AG04450 (cell line): ENCODE measurements at regions not wholly inside any gene's neighbourhood (a gene's known extent, or its start where the extent isn't known, plus 50 kb on each side); places are given as distances from the start of the nearest gene placed in this dataset.

ENCODE experiments used
- CTCF ChIA-PET: fragments of 300-600, 350-600 bp; formaldehyde crosslinking; extraction: SDS; loops from one replicate; lab custom pipeline; 2022; ENCODE audit warnings: antibody characterized with exemption, inconsistent platforms; lab: Charles Lee
- POLR2A ChIA-PET: fragments of 350-600 bp; formaldehyde crosslinking; extraction: SDS; loops from one replicate; lab custom pipeline; 2021; ENCODE audit warnings: antibody characterized with exemption, inconsistent platforms; lab: Yijun Ruan, JAX
- DNase-seq: peaks from one replicate; pipeline ENCODE4 v3.0.0-alpha.2; 2011; ENCODE audit warnings: low read depth, low spot score
- H3K27ac ChIP-seq: one replicate; pipeline ENCODE4 v1.5.1; 2012; ENCODE audit warnings: low read depth, low read length, control low read depth
- H3K27me3 ChIP-seq: one replicate; pipeline ENCODE4 v1.6.0; 2012; ENCODE audit warnings: low read length; ENCODE audit not compliant: control insufficient read depth, insufficient read depth
- H3K4me3 ChIP-seq: 2 replicates; pipeline ENCODE4 v1.5.1; 2011; ENCODE audit warnings: mild to moderate bottlenecking, low read depth, low read length, control low read depth
- H3K9me3 ChIP-seq: 2 replicates; pipeline ENCODE4 v1.5.1; 2012; ENCODE audit warnings: low read length; ENCODE audit not compliant: control insufficient read depth, insufficient read depth
- TF ChIP-seq, protein P1 (sequence below): IDR thresholded peaks from 2 replicates; pipeline ENCODE4 v1.5.1; 2011; ENCODE audit warnings: low read depth, low read length, control low read depth, inconsistent platforms

DNA sequence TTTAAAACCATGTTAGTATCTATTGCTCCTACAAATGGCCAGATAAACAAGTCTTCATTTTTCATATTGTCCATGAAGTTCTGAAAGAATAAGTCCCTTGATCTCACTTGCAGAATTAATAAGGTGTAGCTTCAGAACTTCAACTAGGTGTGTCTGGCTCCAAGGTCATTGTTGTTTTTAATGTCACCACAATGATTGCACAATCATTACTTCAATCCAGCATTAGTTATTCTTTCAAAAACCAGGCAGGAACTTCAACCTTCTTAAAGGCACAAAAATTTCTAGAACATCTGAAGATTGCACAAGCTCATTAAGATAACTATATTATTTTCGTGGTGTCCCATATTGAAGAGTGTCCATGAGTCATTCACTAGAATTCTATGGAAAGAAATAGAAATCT, 1386.4 kb downstream of the CDH11 start:
- ChIA-PET POLR2A (no interaction called here), CTCF (no interaction called here)
- Histone ChIP-seq H3K27me3 (no peaks in the 10 kb centered on the region), H3K4me3 (no peak overlapping the region), H3K27ac (no peak overlapping the region), H3K9me3 (no peaks in the 10 kb centered on the region)
- DNase-seq = no peak
- TF ChIP-seq, protein P1, sequence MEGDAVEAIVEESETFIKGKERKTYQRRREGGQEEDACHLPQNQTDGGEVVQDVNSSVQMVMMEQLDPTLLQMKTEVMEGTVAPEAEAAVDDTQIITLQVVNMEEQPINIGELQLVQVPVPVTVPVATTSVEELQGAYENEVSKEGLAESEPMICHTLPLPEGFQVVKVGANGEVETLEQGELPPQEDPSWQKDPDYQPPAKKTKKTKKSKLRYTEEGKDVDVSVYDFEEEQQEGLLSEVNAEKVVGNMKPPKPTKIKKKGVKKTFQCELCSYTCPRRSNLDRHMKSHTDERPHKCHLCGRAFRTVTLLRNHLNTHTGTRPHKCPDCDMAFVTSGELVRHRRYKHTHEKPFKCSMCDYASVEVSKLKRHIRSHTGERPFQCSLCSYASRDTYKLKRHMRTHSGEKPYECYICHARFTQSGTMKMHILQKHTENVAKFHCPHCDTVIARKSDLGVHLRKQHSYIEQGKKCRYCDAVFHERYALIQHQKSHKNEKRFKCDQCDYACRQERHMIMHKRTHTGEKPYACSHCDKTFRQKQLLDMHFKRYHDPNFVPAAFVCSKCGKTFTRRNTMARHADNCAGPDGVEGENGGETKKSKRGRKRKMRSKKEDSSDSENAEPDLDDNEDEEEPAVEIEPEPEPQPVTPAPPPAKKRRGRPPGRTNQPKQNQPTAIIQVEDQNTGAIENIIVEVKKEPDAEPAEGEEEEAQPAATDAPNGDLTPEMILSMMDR = no peak

DNA sequence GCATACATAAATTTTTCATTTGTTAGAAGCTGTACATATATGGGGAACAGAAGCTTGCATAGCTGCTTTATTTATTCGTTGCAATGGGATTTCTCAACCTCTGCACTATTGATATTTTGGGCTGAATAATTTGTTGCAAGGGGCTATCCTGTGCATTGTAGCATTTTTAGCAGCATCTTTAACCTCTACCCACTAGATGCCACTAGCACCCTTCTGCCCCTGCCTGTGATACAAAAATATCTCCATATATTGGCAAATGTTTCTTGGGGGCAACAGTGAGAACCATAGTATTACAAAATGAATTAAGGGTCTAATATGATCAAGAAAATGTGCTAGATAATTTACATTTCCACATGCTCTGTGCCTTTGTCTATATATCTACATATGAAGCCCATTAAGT, 1401.0 kb downstream of the CDH11 start:
- DNase-seq = no peak
- POLR2A ChIA-PET = no interaction called here
- TF ChIP-seq, protein P1 = no peak
- Histone ChIP-seq H3K4me3 (no peak overlapping the region), H3K27me3 (no peaks in the 10 kb centered on the region), H3K9me3 (no peaks in the 10 kb centered on the region), H3K27ac (no peak overlapping the region)
- CTCF ChIA-PET = interaction anchor here (0.7 kb wide), 1 partner anchor 118 kb away, joined by 3 read pairs; no protein-coding TSS in a partner anchor

DNA sequence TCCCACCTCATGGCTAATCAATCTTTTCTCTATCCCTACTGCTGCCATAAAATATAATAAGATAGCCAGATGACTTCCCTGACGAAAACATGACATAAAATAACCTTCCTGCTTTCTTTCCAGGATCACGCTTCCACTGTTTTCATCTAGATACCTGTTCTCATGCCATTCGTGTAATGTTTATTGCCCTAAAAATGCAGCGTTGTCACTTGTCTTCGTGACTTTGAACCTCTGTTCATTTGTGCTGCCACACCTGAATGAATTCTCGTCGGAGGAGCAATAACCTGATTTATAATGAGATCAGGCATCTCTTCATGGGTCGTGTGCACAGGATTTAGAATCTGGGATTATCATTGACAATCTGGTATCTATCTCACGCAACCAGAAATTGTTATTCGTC, 1401.9 kb downstream of the CDH11 start:
- Histone ChIP-seq H3K27ac (no peak overlapping the region), H3K4me3 (no peak overlapping the region), H3K27me3 (no peaks in the 10 kb centered on the region), H3K9me3 (no peaks in the 10 kb centered on the region)
- TF ChIP-seq, protein P1 = no peak
- CTCF ChIA-PET = interaction anchor here (0.6 kb wide), 1 partner anchor 1395 kb away, joined by 4 read pairs; no protein-coding TSS in a partner anchor
- POLR2A ChIA-PET = no interaction called here
- no peak for DNase-seq

DNA sequence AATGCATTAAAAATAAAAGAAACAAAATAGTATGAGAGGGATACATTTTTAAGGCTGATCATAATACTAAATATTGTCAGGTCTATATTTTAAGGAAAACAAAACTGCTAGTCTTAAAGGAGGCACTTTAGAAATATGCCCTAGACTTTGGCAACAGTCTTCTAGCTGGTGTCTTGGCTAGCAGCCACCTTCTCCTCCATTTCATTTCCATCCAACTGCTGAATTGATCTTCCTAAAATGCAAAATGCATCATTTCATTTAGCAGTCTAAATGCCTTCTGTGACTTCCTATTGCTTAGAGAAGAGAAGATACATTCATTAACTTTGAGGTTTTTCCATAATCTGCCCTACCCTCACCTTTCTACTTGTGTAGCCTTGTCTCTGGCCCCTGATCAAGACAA, 1404.1 kb downstream of the CDH11 start:
- Histone ChIP-seq H3K4me3 (no peak overlapping the region), H3K27ac (no peak overlapping the region), H3K9me3 (no peaks in the 10 kb centered on the region), H3K27me3 (no peaks in the 10 kb centered on the region)
- ChIA-PET CTCF (no interaction called here), POLR2A (no interaction called here)
- DNase-seq = no peak
- TF ChIP-seq, protein P1 = no peak

DNA sequence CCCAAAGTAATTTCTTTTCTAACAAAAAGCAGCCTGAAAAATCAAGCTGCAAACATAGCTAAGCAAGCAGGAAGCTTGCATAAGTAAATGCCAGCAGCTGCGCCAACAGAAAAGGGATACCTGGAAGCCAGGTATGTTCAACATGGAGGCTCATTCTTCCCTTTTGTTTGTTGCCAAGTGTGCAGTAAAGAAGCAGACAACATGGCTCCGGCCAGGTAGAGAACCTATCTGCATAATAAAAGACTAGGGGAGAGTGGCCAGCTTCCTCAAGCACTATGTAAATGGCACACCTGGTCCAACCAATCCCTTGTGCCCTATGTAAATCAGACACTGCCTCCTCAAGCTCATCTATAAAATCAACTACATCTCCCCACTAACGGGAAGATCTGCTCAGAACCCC, 1407.0 kb downstream of the CDH11 start:
- CTCF ChIA-PET = no interaction called here
- Histone ChIP-seq H3K9me3 (no peaks in the 10 kb centered on the region), H3K4me3 (no peak overlapping the region), H3K27me3 (no peaks in the 10 kb centered on the region), H3K27ac (peak overlapping the region; percentile 4)
- POLR2A ChIA-PET = no interaction called here
- no peak for DNase-seq
- TF ChIP-seq, protein P1 = no peak
